Body of pancreas (tissue), 4 donors: ENCODE measurements at regions not wholly inside any gene's neighbourhood (a gene's known extent, or its start where the extent isn't known, plus 50 kb on each side); places are given as distances from the start of the nearest gene placed in this dataset.

ENCODE experiments used
- POLR2A ChIP-seq, 3 donors: fragments of 450-650 bp; IDR thresholded peaks; one replicate each; pipeline ENCODE4 v1.6.1; 2016; ENCODE audit warnings: antibody characterized with exemption in 3 of 3, mild to moderate bottlenecking in 2 of 3
- TF ChIP-seq, protein P1 (sequence below), 7 experiments: fragments of 450-650 bp in 4 of 7; fragments of 200-600 bp in 3 of 7; sonication (generic) in 3 of 7; IDR thresholded peaks; one replicate each; pipeline ENCODE4 v1.5.1; 2016 to 2019; ENCODE audit warnings: antibody characterized with exemption in 7 of 7

DNA sequence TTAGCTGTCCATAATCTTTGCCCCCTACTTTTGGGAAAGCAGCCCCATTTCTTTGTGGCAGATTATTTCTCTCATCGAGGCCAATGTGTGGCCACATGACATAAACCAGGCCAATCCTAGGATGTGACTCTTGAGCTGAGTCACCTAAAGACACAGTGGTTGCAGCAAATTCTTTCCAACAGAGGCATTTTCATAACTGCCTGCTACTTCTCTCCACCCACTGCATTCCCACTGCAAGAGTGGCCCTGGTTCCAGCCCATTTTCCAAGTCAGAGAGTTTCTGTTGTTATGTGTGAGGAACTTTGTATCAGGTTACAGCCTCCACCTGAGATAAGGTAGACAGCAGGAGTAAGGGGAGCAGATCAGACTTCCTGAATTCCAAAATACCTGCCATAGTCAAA, 195.2 kb downstream of the RGS9 start:
- TF ChIP-seq, protein P1, sequence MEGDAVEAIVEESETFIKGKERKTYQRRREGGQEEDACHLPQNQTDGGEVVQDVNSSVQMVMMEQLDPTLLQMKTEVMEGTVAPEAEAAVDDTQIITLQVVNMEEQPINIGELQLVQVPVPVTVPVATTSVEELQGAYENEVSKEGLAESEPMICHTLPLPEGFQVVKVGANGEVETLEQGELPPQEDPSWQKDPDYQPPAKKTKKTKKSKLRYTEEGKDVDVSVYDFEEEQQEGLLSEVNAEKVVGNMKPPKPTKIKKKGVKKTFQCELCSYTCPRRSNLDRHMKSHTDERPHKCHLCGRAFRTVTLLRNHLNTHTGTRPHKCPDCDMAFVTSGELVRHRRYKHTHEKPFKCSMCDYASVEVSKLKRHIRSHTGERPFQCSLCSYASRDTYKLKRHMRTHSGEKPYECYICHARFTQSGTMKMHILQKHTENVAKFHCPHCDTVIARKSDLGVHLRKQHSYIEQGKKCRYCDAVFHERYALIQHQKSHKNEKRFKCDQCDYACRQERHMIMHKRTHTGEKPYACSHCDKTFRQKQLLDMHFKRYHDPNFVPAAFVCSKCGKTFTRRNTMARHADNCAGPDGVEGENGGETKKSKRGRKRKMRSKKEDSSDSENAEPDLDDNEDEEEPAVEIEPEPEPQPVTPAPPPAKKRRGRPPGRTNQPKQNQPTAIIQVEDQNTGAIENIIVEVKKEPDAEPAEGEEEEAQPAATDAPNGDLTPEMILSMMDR (IDR thresholded peaks at IDR 0.05) = no peak
- TF ChIP-seq POLR2A (IDR thresholded peaks at IDR 0.05) = no peak
